GM23338 (cell line): ENCODE measurements at regions not wholly inside any gene's neighbourhood (a gene's known extent, or its start where the extent isn't known, plus 50 kb on each side); places are given as distances from the start of the nearest gene placed in this dataset.

Source experiments
- ATAC-seq: fragments of 200-7000 bp; cut with Tn5 transposase; 3 replicates; pipeline ENCODE4 v1.9.1; 2020
- DNase-seq: peaks from one replicate; pipeline ENCODE4 v3.0.0-alpha.2; 2015; ENCODE audit warnings: low spot score
- H2AFZ ChIP-seq: fragments of 200-600 bp; sonication (generic); 2 replicates; pipeline ENCODE4 v1.8.0; 2016; ENCODE audit warnings: antibody characterized with exemption, mild to moderate bottlenecking, moderate library complexity
- H3F3A ChIP-seq: fragments of 200-600 bp; sonication (generic); replicated peaks from 2 replicates; pipeline ENCODE4 v1.8.0; 2017; ENCODE audit warnings: antibody characterized with exemption, mixed run types, low read depth
- H3K27ac ChIP-seq: fragments of 200-600 bp; sonication (generic); 2 replicates; pipeline ENCODE4 v1.6.1; 2016; ENCODE audit warnings: low read depth
- H3K27me3 ChIP-seq: fragments of 200-600 bp; sonication (generic); 2 replicates; pipeline ENCODE4 v1.8.0; 2016; ENCODE audit warnings: mild to moderate bottlenecking, mixed run types, moderate library complexity; ENCODE audit not compliant: insufficient read depth
- H3K36me3 ChIP-seq: fragments of 200-600 bp; sonication (generic); 2 replicates; pipeline ENCODE4 v1.8.0; 2016; ENCODE audit warnings: mild to moderate bottlenecking; ENCODE audit not compliant: insufficient read depth
- H3K4me1 ChIP-seq: fragments of 200-600 bp; sonication (generic); 2 replicates; pipeline ENCODE4 v1.8.0; 2016; ENCODE audit warnings: mild to moderate bottlenecking, moderate library complexity; ENCODE audit not compliant: insufficient read depth
- H3K4me2 ChIP-seq: fragments of 200-600 bp; sonication (generic); 2 replicates; pipeline ENCODE4 v1.7.1; 2017; ENCODE audit warnings: mixed run types
- H3K4me3 ChIP-seq: fragments of 200-600 bp; sonication (generic); 2 replicates; pipeline ENCODE4 v1.6.1; 2016; ENCODE audit warnings: mixed run types
- H3K79me2 ChIP-seq: fragments of 200-600 bp; sonication (generic); replicated peaks from 2 replicates; pipeline ENCODE4 v1.8.0; 2017; ENCODE audit warnings: mild to moderate bottlenecking; ENCODE audit not compliant: insufficient read depth
- H3K9me2 ChIP-seq: fragments of 200-600 bp; sonication (generic); 2 replicates; pipeline ENCODE4 v1.8.0; 2017; ENCODE audit not compliant: insufficient read depth
- H4K20me1 ChIP-seq: fragments of 200-600 bp; sonication (generic); replicated peaks from 2 replicates; pipeline ENCODE4 v1.8.0; 2017; ENCODE audit warnings: mild to moderate bottlenecking; ENCODE audit not compliant: insufficient read depth
- H3K27ac Mint-ChIP-seq: 2 replicates; pipeline ENCODE4 v1.8.0; 2020; ENCODE audit warnings: inconsistent platforms, mild to moderate bottlenecking, moderate library complexity, mixed read lengths
- H3K27me3 Mint-ChIP-seq: 3 replicates; pipeline ENCODE4 v1.8.0; 2022; ENCODE audit warnings: low read depth, mild to moderate bottlenecking, moderate library complexity, mixed read lengths, inconsistent platforms; ENCODE audit not compliant: insufficient read depth, poor library complexity
- H3K36me3 Mint-ChIP-seq: 3 replicates; pipeline ENCODE4 v1.8.0; 2021; ENCODE audit warnings: low read depth, mild to moderate bottlenecking, inconsistent platforms, moderate library complexity, mixed read lengths
- H3K4me1 Mint-ChIP-seq: 3 replicates; pipeline ENCODE4 v1.8.0; 2020; ENCODE audit warnings: mild to moderate bottlenecking, inconsistent platforms, mixed read lengths
- H3K4me3 Mint-ChIP-seq: 3 replicates; pipeline ENCODE4 v1.8.0; 2021; ENCODE audit warnings: moderate library complexity, mild to moderate bottlenecking, inconsistent platforms, mixed read lengths
- H3K9me3 Mint-ChIP-seq: 3 replicates; pipeline ENCODE4 v1.8.0; 2020; ENCODE audit warnings: moderate library complexity, mild to moderate bottlenecking, inconsistent platforms, mixed read lengths
- CREB1 ChIP-seq: fragments of 250-450 bp; sonication (Bioruptor Pico); IDR thresholded peaks from 2 replicates; pipeline ENCODE4 v1.5.0; 2020; ENCODE audit warnings: low read depth, mild to moderate bottlenecking, moderate library complexity
- CTCF ChIP-seq, 2 experiments: fragments of 200-600 bp in 1 of 2; sonication (generic) in 1 of 2; conservative IDR thresholded peaks; 2 replicates each; pipeline versions ENCODE4 v1.5.1 to v1.6.1; 2016 to 2017; ENCODE audit warnings: antibody characterized with exemption in 2 of 2, low read depth in 2 of 2, mild to moderate bottlenecking in 2 of 2, moderate library complexity in 1 of 2
- ETS1 ChIP-seq: IDR thresholded peaks from 2 replicates; pipeline ENCODE4 v1.6.1; 2016; ENCODE audit warnings: antibody characterized with exemption
- EZH2 ChIP-seq: fragments of 200-600 bp; sonication (generic); IDR thresholded peaks from one replicate; pipeline ENCODE4 v1.8.0; 2017; ENCODE audit warnings: antibody characterized with exemption, mild to moderate bottlenecking, low read depth; ENCODE audit not compliant: unreplicated experiment
- EZH2phosphoT487 ChIP-seq: fragments of 200-600 bp; sonication (generic); IDR thresholded peaks from one replicate; pipeline ENCODE4 v1.8.1; 2018; ENCODE audit warnings: antibody characterized with exemption; ENCODE audit not compliant: unreplicated experiment
- JUNB ChIP-seq: IDR thresholded peaks from one replicate; pipeline ENCODE4 v1.6.1; 2016; ENCODE audit warnings: antibody characterized with exemption; ENCODE audit not compliant: unreplicated experiment
- POLR2AphosphoS5 ChIP-seq: IDR thresholded peaks from 2 replicates; pipeline ENCODE4 v1.6.1; 2016; ENCODE audit warnings: antibody characterized with exemption, low read depth
- REST ChIP-seq: IDR thresholded peaks from one replicate; pipeline ENCODE4 v1.6.1; 2018; ENCODE audit warnings: antibody characterized with exemption; ENCODE audit not compliant: unreplicated experiment
- STAT1 ChIP-seq: IDR thresholded peaks from one replicate; pipeline ENCODE4 v1.6.1; 2016; ENCODE audit warnings: antibody characterized with exemption; ENCODE audit not compliant: unreplicated experiment
- ZNF114 ChIP-seq: fragments of 250-450 bp; sonication (Bioruptor Pico); IDR thresholded peaks from 2 replicates; pipeline ENCODE4 v1.5.0; 2020; ENCODE audit warnings: mild to moderate bottlenecking, moderate library complexity
- ZNF331 ChIP-seq: fragments of 250-450 bp; sonication (Bioruptor Pico); IDR thresholded peaks from 2 replicates; pipeline ENCODE4 v1.5.0; 2020; ENCODE audit warnings: low read depth, mild to moderate bottlenecking, moderate library complexity
- ZNF462 ChIP-seq: fragments of 250-450 bp; sonication (Bioruptor Pico); IDR thresholded peaks from 2 replicates; pipeline ENCODE4 v1.5.0; 2020; ENCODE audit warnings: mild to moderate bottlenecking, moderate library complexity

- peaks cover 3% of the 10 kb centered on the region for H3K27me3 Mint-ChIP-seq
These were observed 454.6 kb upstream of the EYS start for GRCh38 chr6:66161546-66162108.

More at GRCh38 chr6:66161546-66162108, 454.6 kb upstream of the EYS start:
- no peak overlapping the region for H3K4me2 ChIP-seq
- H3K27ac Mint-ChIP-seq, result no peak overlapping the region
- H3K4me1 Mint-ChIP-seq, result no peaks in the 10 kb centered on the region
- no peaks in the 10 kb centered on the region for H4K20me1 ChIP-seq
- TF ChIP-seq ZNF462 (CRISPR knock-in tag) (no peak), EZH2phosphoT487 (no peak), STAT1 (no peak), CTCF (conservative IDR thresholded peaks at IDR 0.05; ENCODE audit: low read depth in 2 of 2) (no peak), POLR2AphosphoS5 (no peak), EZH2 (no peak), REST (no peak), ZNF114 (no peak), ZNF331 (CRISPR knock-in tag) (no peak), ETS1 (no peak), JUNB (no peak), CREB1 (CRISPR knock-in tag) (no peak)
- H3K4me3 ChIP-seq, result no peak overlapping the region
- 0 out of 2 replicates have a peak, but pooled peaks cover 3% of the 10 kb centered on the region for H3K9me2 ChIP-seq
- no peaks in the 10 kb centered on the region for H3F3A ChIP-seq
- DNase-seq (peak; percentile 34), ATAC-seq (no peak)
- H3K36me3 Mint-ChIP-seq, result peaks cover 52% of the 10 kb centered on the region
- H3K9me3 Mint-ChIP-seq, result peaks cover 84% of the 10 kb centered on the region
- H3K27ac ChIP-seq, result no peak overlapping the region
- no peaks in the 10 kb centered on the region for H3K79me2 ChIP-seq
- no peaks in the 10 kb centered on the region for H3K4me1 ChIP-seq
- H3K27me3 ChIP-seq, result no peaks in the 10 kb centered on the region
- peaks cover 13% of the 10 kb centered on the region for H3K36me3 ChIP-seq
- no peak overlapping the region for H2AFZ ChIP-seq
- H3K4me3 Mint-ChIP-seq, result no peak overlapping the region
